ENCODE measurements at regions not wholly inside any gene's neighbourhood (a gene's known extent, or its start where the extent isn't known, plus 50 kb on each side); places are given as distances from the start of the nearest gene placed in this dataset.

DNA sequence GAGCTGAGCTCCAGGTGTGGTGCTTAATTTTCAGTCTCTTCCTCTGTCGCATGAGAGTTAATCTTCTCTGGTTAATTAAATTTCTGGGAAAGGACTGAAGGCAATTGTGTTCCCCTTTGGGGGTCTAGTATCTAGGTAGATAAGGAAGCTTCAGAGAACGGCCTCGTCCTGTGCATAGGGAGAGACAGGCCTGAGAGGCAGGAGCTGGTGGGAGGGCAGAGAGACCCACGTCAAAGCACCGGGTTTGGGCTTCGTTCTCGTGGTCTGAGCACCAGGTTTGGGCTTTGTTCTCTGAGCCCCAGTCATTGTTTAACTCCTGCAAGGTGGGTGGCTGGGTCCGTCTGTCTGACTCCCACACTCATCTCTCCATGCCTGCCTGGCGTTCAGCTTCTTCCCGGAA lies 160.8 kb upstream of the PITRM1 start:
- Histone ChIP-seq H3K9ac (ENCODE audit: low read depth in 2 of 2, low read length in 2 of 2) (no peak overlapping the region), H3K36me3 (no peaks in the 10 kb centered on the region), H3K27ac (no peak overlapping the region), H3K27me3 (no peaks in the 10 kb centered on the region), H3K9me3 (no peaks in the 10 kb centered on the region), H3K4me1 (no peaks in the 10 kb centered on the region), H3K4me3 (no peak overlapping the region)
- intact Hi-C loops (cut with DNase I): no loop called here
- no peak for DNase-seq
- TF ChIP-seq, protein P1, sequence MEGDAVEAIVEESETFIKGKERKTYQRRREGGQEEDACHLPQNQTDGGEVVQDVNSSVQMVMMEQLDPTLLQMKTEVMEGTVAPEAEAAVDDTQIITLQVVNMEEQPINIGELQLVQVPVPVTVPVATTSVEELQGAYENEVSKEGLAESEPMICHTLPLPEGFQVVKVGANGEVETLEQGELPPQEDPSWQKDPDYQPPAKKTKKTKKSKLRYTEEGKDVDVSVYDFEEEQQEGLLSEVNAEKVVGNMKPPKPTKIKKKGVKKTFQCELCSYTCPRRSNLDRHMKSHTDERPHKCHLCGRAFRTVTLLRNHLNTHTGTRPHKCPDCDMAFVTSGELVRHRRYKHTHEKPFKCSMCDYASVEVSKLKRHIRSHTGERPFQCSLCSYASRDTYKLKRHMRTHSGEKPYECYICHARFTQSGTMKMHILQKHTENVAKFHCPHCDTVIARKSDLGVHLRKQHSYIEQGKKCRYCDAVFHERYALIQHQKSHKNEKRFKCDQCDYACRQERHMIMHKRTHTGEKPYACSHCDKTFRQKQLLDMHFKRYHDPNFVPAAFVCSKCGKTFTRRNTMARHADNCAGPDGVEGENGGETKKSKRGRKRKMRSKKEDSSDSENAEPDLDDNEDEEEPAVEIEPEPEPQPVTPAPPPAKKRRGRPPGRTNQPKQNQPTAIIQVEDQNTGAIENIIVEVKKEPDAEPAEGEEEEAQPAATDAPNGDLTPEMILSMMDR (IDR thresholded peaks at IDR 0.05): no peak

DNA sequence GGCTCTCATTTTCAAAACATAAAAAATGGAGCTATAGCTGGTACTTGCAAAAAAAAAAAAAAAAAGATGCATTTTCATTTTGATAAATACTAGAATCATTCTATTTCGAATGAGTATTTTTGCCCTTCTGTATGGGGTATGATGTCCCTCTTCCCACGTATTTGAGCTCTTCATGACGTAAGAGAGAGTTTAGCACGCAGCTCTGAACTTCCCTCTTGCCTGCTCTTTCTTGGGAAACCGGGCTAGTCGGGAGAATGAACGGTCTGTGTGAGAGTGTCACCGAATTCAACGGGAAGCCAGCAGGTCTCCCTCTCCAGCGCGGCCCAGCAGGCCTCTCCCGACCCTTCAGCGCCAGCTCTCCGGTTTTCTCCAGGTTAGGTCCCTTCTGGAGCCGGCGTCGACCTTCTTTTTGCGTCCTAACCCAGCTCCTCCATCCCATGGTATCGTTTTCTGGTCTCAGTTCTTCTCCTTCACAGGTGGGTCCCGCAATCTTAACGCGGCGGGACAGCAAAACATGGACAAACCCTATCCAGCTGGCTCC lies 159.2 kb upstream of the PITRM1 start:
- intact Hi-C loops (cut with DNase I): no loop called here
- Histone ChIP-seq H3K27me3 (no peaks in the 10 kb centered on the region), H3K9ac (ENCODE audit: low read depth in 2 of 2, low read length in 2 of 2) (no peak overlapping the region), H3K4me1 (no peaks in the 10 kb centered on the region), H3K4me3 (no peak overlapping the region), H3K9me3 (no peaks in the 10 kb centered on the region), H3K36me3 (no peaks in the 10 kb centered on the region), H3K27ac (no peak overlapping the region)
- DNase-seq: no peak
- TF ChIP-seq, protein P1 (IDR thresholded peaks at IDR 0.05): no peak

DNA sequence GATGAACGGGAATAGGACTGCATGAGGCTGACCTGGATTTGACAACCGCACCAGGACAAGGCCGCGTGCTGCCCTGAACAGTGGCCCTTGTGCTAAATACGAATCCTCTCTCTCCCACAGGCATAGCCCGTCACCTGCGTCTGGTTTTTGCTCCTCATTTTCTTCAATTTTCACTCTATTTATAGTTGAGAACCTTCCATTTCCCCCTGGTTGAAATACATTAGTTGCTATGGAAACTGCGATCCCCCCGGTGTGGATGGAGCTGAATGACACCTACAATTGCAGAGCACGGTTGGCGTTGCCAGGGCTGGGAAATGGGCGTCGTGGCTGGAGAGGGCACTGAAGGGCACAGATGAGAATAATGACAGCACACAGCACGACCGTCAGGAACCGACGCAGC lies 158.6 kb upstream of the PITRM1 start:
- TF ChIP-seq, protein P1 (IDR thresholded peaks at IDR 0.05): no peak
- no peak for DNase-seq
- H3K27ac ChIP-seq: no peak overlapping the region
- intact Hi-C loops (cut with DNase I): no loop called here
- no peak overlapping the region for H3K9ac ChIP-seq (ENCODE audit: low read depth in 2 of 2, low read length in 2 of 2)
- H3K9me3 ChIP-seq: no peaks in the 10 kb centered on the region
- no peak overlapping the region for H3K4me3 ChIP-seq
- H3K36me3 ChIP-seq: no peaks in the 10 kb centered on the region
- no peaks in the 10 kb centered on the region for H3K27me3 ChIP-seq
- no peaks in the 10 kb centered on the region for H3K4me1 ChIP-seq

DNA sequence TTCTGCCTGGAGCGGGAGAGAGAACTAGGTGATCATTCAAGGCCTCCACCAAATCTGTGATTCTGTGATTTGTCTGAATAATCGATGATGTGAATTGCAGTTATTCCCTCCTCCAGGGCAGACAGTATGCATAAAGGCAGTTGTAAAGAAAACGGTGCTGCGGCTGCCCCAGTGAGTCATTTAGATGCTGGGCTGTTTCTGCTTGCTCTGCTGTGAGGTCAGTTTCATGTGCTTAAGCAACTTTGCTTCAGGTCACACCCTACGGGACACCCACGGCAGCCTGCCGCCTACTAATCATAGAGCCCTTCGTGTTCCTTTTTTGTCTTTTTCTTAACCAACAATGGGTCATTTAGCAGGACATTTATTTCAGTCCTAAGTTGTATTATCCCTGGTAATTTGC lies 158.1 kb upstream of the PITRM1 start:
- no peak for DNase-seq
- intact Hi-C loops (cut with DNase I): no loop called here
- Histone ChIP-seq H3K9ac (ENCODE audit: low read depth in 2 of 2, low read length in 2 of 2) (no peak overlapping the region), H3K4me3 (no peak overlapping the region), H3K27ac (no peak overlapping the region), H3K4me1 (no peaks in the 10 kb centered on the region), H3K27me3 (no peaks in the 10 kb centered on the region), H3K36me3 (no peaks in the 10 kb centered on the region), H3K9me3 (no peaks in the 10 kb centered on the region)
- TF ChIP-seq, protein P1 (IDR thresholded peaks at IDR 0.05): no peak

DNA sequence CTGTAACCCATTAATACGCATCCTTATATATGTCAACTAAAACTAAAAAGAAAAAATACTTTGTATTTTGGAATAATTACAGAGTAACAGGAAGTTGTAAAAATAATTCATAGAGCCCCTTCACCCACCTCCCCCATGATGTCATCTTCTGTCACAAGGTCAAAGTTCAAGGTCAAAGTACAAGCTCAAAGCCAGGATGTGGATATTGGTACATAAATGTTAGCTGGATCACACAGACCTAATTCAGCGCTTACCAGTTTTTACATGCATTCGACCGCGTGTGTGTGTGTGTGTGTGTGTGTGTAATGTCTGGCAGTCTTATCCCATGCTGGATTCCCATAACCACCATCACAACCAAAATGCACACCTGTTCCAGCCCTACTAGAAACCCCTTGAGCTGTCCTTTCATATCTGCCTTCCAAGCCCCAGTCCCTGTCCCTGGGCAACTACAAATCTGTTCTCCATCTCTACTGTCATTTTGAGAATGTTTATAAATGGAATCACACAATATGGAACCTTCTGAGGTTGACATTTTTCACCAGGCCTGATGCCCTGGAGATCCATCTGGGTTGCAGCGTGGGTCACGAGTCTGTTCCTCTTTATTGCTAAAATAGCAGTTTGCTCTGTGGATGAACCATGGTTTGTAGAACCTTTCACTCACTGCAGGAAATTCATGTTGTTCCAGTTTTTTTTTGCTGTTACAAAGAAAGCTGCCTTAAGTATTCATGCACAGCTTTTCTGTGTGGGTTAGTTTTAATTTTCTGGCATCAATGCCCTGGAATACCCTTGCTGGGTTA lies 153.6 kb upstream of the PITRM1 start:
- no peaks in the 10 kb centered on the region for H3K36me3 ChIP-seq
- H3K27ac ChIP-seq: no peak overlapping the region
- no peaks in the 10 kb centered on the region for H3K27me3 ChIP-seq
- no peak overlapping the region for H3K9ac ChIP-seq (ENCODE audit: low read depth in 2 of 2, low read length in 2 of 2)
- no peaks in the 10 kb centered on the region for H3K4me1 ChIP-seq
- TF ChIP-seq, protein P1 (IDR thresholded peaks at IDR 0.05): no peak
- no peak overlapping the region for H3K4me3 ChIP-seq
- intact Hi-C loops (cut with DNase I): no loop called here
- no peak for DNase-seq
- H3K9me3 ChIP-seq: no peaks in the 10 kb centered on the region
